ENCODE measurements at regions not wholly inside any gene's neighbourhood (a gene's known extent, or its start where the extent isn't known, plus 50 kb on each side); places are given as distances from the start of the nearest gene placed in this dataset.

GRCh38 chr4:115376866-115377265 lies 263.4 kb upstream of the NDST4 start:
- TF ChIP-seq CTCF (IDR thresholded peaks at IDR 0.05; ENCODE audit: control extremely low read depth, extremely low read depth, low read depth, missing control alignments), result no peak
- DNase-seq (ENCODE audit: extremely low spot score), result no peak
- ChIA-PET CTCF (interaction anchor here (0.7 kb wide), 1 partner anchor 14 kb away, joined by 3 read pairs; no protein-coding TSS in a partner anchor), POLR2A (no interaction called here)

GRCh38 chr4:115374621-115375020 lies 261.2 kb upstream of the NDST4 start:
- ChIA-PET POLR2A (no interaction called here), CTCF (no interaction called here)
- no peak for TF ChIP-seq CTCF (IDR thresholded peaks at IDR 0.05; ENCODE audit: control extremely low read depth, extremely low read depth, low read depth, missing control alignments)
- no peak for DNase-seq (ENCODE audit: extremely low spot score)

- CTCF ChIA-PET, result no interaction called here
- TF ChIP-seq CTCF (IDR thresholded peaks at IDR 0.05; ENCODE audit: control extremely low read depth, extremely low read depth, low read depth, missing control alignments), result no peak
- DNase-seq (ENCODE audit: extremely low spot score), result no peak
- POLR2A ChIA-PET, result no interaction called here
These were observed 257.1 kb upstream of the NDST4 start for GRCh38 chr4:115370490-115370889.

GRCh38 chr4:115370012-115370411 lies 256.6 kb upstream of the NDST4 start:
- ChIA-PET POLR2A (no interaction called here), CTCF (no interaction called here)
- TF ChIP-seq CTCF (IDR thresholded peaks at IDR 0.05; ENCODE audit: control extremely low read depth, extremely low read depth, low read depth, missing control alignments), result no peak
- DNase-seq (ENCODE audit: extremely low spot score), result no peak

GRCh38 chr4:115366390-115366789 lies 253.0 kb upstream of the NDST4 start:
- ChIA-PET POLR2A (no interaction called here), CTCF (interaction anchor here (1.2 kb wide), 1 partner anchor 35 kb away, joined by 3 read pairs; no protein-coding TSS in a partner anchor)
- TF ChIP-seq CTCF (IDR thresholded peaks at IDR 0.05; ENCODE audit: control extremely low read depth, extremely low read depth, low read depth, missing control alignments), result no peak
- DNase-seq (ENCODE audit: extremely low spot score), result no peak

- CTCF ChIA-PET, result no interaction called here
- TF ChIP-seq CTCF (IDR thresholded peaks at IDR 0.05; ENCODE audit: control extremely low read depth, extremely low read depth, low read depth, missing control alignments), result no peak
- DNase-seq (ENCODE audit: extremely low spot score), result no peak
- POLR2A ChIA-PET, result no interaction called here
These were observed 251.8 kb upstream of the NDST4 start for GRCh38 chr4:115365185-115365584.

- POLR2A ChIA-PET, result no interaction called here
- no peak for DNase-seq (ENCODE audit: extremely low spot score)
- TF ChIP-seq CTCF (IDR thresholded peaks at IDR 0.05; ENCODE audit: control extremely low read depth, extremely low read depth, low read depth, missing control alignments), result no peak
- CTCF ChIA-PET, result no interaction called here
These were observed 248.4 kb upstream of the NDST4 start for GRCh38 chr4:115361781-115362180.

Data from GM10248 (cell line).